ENCODE measurements at regions not wholly inside any gene's neighbourhood (a gene's known extent, or its start where the extent isn't known, plus 50 kb on each side); places are given as distances from the start of the nearest gene placed in this dataset.

GRCh38 chr5:145667742-145668141 is 167.4 kb downstream of the PRELID2 start:
- TF ChIP-seq, protein P1, sequence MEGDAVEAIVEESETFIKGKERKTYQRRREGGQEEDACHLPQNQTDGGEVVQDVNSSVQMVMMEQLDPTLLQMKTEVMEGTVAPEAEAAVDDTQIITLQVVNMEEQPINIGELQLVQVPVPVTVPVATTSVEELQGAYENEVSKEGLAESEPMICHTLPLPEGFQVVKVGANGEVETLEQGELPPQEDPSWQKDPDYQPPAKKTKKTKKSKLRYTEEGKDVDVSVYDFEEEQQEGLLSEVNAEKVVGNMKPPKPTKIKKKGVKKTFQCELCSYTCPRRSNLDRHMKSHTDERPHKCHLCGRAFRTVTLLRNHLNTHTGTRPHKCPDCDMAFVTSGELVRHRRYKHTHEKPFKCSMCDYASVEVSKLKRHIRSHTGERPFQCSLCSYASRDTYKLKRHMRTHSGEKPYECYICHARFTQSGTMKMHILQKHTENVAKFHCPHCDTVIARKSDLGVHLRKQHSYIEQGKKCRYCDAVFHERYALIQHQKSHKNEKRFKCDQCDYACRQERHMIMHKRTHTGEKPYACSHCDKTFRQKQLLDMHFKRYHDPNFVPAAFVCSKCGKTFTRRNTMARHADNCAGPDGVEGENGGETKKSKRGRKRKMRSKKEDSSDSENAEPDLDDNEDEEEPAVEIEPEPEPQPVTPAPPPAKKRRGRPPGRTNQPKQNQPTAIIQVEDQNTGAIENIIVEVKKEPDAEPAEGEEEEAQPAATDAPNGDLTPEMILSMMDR (optimal IDR thresholded peaks at IDR 0.05 in 1 of 3, IDR thresholded peaks at IDR 0.05 in 1 of 3, conservative IDR thresholded peaks at IDR 0.05 in 1 of 3; ENCODE audit: extremely low read depth in 1 of 3, insufficient read depth in 2 of 3, low read length in 3 of 3): no peak
- no peak for TF ChIP-seq EZH2 (IDR thresholded peaks at IDR 0.05; ENCODE audit: low read length)

Data from keratinocyte (primary cell).